Keratinocyte (primary cell): ENCODE measurements at regions not wholly inside any gene's neighbourhood (a gene's known extent, or its start where the extent isn't known, plus 50 kb on each side); places are given as distances from the start of the nearest gene placed in this dataset.

Experiments
- CTCF ChIP-seq, 3 experiments: IDR thresholded peaks in 1 of 3; conservative IDR thresholded peaks in 1 of 3; optimal IDR thresholded peaks in 1 of 3; 2 replicates in 2 of 3; 3 replicates in 1 of 3; pipeline versions ENCODE3 to v1.5.1; 2011; ENCODE audit warnings: low read length in 3 of 3, mild to moderate bottlenecking in 3 of 3, moderate library complexity in 2 of 3, control low read depth in 1 of 3, inconsistent platforms in 1 of 3; ENCODE audit not compliant: insufficient read depth in 2 of 3; ENCODE audit errors: extremely low read depth in 1 of 3
- EZH2 ChIP-seq: IDR thresholded peaks from one replicate; pipeline ENCODE4 v1.6.1; 2012; ENCODE audit warnings: inconsistent platforms, mild to moderate bottlenecking, low read length, moderate library complexity

- TF ChIP-seq CTCF (optimal IDR thresholded peaks at IDR 0.05 in 1 of 3, IDR thresholded peaks at IDR 0.05 in 1 of 3, conservative IDR thresholded peaks at IDR 0.05 in 1 of 3; ENCODE audit: extremely low read depth in 1 of 3, insufficient read depth in 2 of 3, low read length in 3 of 3) (no peak), EZH2 (no peak)
Measured at GRCh38 chr4:162272215-162272614, 108.4 kb upstream of the FSTL5 start.
